Loucy (cell line): ENCODE measurements at regions not wholly inside any gene's neighbourhood (a gene's known extent, or its start where the extent isn't known, plus 50 kb on each side); places are given as distances from the start of the nearest gene placed in this dataset.

Experiments
- EZH2phosphoT487 ChIP-seq: fragments of 200-600 bp; IDR thresholded peaks from 2 replicates; pipeline ENCODE4 v1.6.1; 2018; ENCODE audit warnings: antibody characterized with exemption, mild to moderate bottlenecking, moderate library complexity, borderline replicate concordance
- TF ChIP-seq, protein P1 (sequence below): fragments of 200-600 bp; sonication (generic); conservative IDR thresholded peaks from 2 replicates; pipeline ENCODE4 v1.5.1; 2014; ENCODE audit warnings: mild to moderate bottlenecking, antibody characterized with exemption, low read length

DNA sequence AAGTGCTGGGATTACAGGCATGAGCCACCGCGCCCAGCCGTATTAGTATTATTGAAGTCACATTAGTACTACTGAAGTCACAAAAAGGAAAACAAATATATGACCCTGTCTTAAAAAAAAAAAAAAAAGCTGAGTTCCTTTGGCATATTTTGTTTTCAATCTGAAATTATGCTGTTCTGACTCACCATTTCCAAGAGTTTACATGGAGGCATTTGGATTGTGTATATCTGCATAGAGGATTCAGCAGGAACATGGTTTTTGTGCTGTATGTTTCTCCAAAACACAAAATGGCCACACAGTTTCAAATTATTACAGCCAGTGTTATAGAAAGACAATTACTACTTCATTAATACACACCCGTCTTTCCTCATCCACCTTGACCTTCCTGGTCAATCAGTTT lies 103.5 kb upstream of the TSC22D1 start:
- TF ChIP-seq, protein P1, sequence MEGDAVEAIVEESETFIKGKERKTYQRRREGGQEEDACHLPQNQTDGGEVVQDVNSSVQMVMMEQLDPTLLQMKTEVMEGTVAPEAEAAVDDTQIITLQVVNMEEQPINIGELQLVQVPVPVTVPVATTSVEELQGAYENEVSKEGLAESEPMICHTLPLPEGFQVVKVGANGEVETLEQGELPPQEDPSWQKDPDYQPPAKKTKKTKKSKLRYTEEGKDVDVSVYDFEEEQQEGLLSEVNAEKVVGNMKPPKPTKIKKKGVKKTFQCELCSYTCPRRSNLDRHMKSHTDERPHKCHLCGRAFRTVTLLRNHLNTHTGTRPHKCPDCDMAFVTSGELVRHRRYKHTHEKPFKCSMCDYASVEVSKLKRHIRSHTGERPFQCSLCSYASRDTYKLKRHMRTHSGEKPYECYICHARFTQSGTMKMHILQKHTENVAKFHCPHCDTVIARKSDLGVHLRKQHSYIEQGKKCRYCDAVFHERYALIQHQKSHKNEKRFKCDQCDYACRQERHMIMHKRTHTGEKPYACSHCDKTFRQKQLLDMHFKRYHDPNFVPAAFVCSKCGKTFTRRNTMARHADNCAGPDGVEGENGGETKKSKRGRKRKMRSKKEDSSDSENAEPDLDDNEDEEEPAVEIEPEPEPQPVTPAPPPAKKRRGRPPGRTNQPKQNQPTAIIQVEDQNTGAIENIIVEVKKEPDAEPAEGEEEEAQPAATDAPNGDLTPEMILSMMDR = no peak
- no peak for TF ChIP-seq EZH2phosphoT487
